ENCODE measurements at regions not wholly inside any gene's neighbourhood (a gene's known extent, or its start where the extent isn't known, plus 50 kb on each side); places are given as distances from the start of the nearest gene placed in this dataset.

- Histone ChIP-seq H3K36me3 (no peaks in the 10 kb centered on the region), H3K4me3 (no peak overlapping the region), H3K9me3 (no peaks in the 10 kb centered on the region), H3K4me1 (no peaks in the 10 kb centered on the region), H3K27ac (no peak overlapping the region), H3K27me3 (no peaks in the 10 kb centered on the region)
- DNase-seq: no peak
- TF ChIP-seq, protein P1, sequence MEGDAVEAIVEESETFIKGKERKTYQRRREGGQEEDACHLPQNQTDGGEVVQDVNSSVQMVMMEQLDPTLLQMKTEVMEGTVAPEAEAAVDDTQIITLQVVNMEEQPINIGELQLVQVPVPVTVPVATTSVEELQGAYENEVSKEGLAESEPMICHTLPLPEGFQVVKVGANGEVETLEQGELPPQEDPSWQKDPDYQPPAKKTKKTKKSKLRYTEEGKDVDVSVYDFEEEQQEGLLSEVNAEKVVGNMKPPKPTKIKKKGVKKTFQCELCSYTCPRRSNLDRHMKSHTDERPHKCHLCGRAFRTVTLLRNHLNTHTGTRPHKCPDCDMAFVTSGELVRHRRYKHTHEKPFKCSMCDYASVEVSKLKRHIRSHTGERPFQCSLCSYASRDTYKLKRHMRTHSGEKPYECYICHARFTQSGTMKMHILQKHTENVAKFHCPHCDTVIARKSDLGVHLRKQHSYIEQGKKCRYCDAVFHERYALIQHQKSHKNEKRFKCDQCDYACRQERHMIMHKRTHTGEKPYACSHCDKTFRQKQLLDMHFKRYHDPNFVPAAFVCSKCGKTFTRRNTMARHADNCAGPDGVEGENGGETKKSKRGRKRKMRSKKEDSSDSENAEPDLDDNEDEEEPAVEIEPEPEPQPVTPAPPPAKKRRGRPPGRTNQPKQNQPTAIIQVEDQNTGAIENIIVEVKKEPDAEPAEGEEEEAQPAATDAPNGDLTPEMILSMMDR (IDR thresholded peaks at IDR 0.05): no peak
- no peak for TF ChIP-seq POLR2A (IDR thresholded peaks at IDR 0.05)
- intact Hi-C loops (cut with DNase I; ENCODE audit: low total_unique reads): no loop called here
These were observed 57.4 kb upstream of the KCNA1 start for GRCh38 chr12:4852308-4852707.

DNA sequence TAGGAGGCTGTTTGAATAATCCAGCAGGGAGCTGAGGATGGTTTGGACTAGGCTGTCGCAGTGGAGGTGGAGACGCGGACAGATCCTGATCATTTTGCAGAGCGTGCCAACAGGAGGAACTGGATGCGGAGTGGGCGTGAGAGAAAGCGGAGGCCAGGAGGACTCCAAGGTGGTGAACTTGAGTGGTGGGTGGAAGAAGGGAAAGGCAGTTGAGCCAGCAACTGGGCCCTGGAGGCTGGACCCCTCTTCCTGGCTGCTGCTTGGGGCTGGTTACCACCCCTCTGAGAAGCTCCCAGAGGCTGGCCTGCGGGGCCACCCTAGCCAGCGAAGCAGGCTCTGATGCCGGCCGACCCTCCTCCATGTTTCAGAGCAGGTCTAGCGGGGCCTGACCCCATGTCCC, 56.8 kb upstream of the KCNA1 start:
- Histone ChIP-seq H3K9me3 (no peaks in the 10 kb centered on the region), H3K36me3 (no peaks in the 10 kb centered on the region), H3K27me3 (no peaks in the 10 kb centered on the region), H3K4me3 (no peak overlapping the region), H3K4me1 (no peaks in the 10 kb centered on the region), H3K27ac (no peak overlapping the region)
- no peak for DNase-seq
- TF ChIP-seq, protein P1 (IDR thresholded peaks at IDR 0.05): no peak
- TF ChIP-seq POLR2A (IDR thresholded peaks at IDR 0.05): no peak
- intact Hi-C loops (cut with DNase I; ENCODE audit: low total_unique reads): no loop called here

GRCh38 chr12:4855121-4855924, 54.4 kb upstream of the KCNA1 start:
- H3K4me1 ChIP-seq: no peaks in the 10 kb centered on the region
- H3K27ac ChIP-seq: no peak overlapping the region
- no peaks in the 10 kb centered on the region for H3K36me3 ChIP-seq
- no peaks in the 10 kb centered on the region for H3K9me3 ChIP-seq
- no peaks in the 10 kb centered on the region for H3K27me3 ChIP-seq
- intact Hi-C loops (cut with DNase I; ENCODE audit: low total_unique reads): no loop called here
- no peak overlapping the region for H3K4me3 ChIP-seq
- DNase-seq: peak; percentile 21 to 25
- TF ChIP-seq POLR2A (IDR thresholded peaks at IDR 0.05): no peak
- TF ChIP-seq, protein P1 (IDR thresholded peaks at IDR 0.05): peak; percentile 54 to 74 (median 66)

DNA sequence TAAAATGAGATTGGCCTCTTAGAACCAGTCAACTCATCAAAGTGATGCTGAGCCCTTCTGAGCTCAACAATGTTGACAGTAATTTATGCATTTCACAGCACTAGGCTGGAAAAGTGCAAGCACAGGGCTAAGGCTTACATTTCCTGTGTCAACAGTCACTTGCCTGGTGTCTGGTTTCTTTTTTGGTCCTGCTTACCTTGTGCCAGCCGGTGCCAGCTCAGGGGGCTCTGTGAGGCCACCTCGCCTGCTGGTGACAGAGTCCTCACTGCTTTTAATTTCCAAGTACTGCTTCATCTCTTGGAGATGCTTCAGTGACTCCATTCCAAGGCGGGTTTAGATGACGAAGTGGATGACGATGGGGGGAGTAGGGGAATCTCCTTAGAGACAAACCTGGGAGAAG, 53.1 kb upstream of the KCNA1 start:
- TF ChIP-seq, protein P1 (IDR thresholded peaks at IDR 0.05): no peak
- TF ChIP-seq POLR2A (IDR thresholded peaks at IDR 0.05): no peak
- DNase-seq: no peak
- no peak overlapping the region for H3K27ac ChIP-seq
- H3K4me3 ChIP-seq: no peak overlapping the region
- H3K4me1 ChIP-seq: no peaks in the 10 kb centered on the region
- no peaks in the 10 kb centered on the region for H3K9me3 ChIP-seq
- H3K36me3 ChIP-seq: no peaks in the 10 kb centered on the region
- intact Hi-C loops (cut with DNase I; ENCODE audit: low total_unique reads): no loop called here
- H3K27me3 ChIP-seq: no peaks in the 10 kb centered on the region

DNA sequence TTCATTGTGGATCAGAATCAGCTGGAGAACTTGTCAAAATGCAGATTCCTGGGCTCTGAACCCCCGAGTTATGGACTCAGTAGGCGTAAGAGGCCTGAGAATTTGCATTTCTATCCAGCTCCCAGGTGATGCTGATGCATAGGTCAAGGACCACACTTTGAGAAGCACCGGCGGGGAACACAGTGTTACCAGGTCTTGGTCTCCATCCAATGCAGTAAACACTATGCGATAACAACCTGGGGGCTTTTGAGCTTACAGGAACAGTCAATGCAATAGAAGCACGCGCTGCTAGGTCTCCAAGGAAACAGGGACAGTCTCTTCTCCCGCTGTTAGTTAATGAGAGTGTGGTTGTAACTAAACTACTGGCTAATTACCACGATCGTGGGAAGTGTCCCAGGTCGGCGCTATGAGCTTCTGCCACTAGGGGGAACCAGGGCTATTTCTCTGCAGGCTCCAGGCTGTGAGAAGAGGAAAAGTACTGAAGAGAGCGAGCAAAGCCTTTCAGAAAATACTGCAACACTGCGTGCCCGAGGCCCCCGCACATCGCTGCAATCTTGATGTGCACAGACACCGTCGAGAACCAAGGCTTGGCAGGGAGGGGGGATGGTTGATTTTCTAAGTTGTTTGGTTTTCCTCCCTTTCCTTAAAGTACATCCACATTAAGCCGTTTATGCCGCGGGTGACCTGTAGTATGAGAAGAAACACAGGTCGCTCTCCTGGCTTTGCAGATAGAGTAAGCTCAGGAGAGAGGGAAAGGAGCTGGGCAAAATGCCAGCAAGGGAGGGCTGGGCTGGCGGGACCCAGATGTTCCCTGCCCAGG, 52.0 kb upstream of the KCNA1 start:
- H3K27me3 ChIP-seq: no peaks in the 10 kb centered on the region
- no peak overlapping the region for H3K4me3 ChIP-seq
- no peaks in the 10 kb centered on the region for H3K36me3 ChIP-seq
- TF ChIP-seq, protein P1 (IDR thresholded peaks at IDR 0.05): peak; percentile 59 to 86 (median 70)
- TF ChIP-seq POLR2A (IDR thresholded peaks at IDR 0.05): no peak
- H3K4me1 ChIP-seq: no peaks in the 10 kb centered on the region
- peak; percentile 32 to 61 for DNase-seq
- no peaks in the 10 kb centered on the region for H3K9me3 ChIP-seq
- H3K27ac ChIP-seq: no peak overlapping the region
- intact Hi-C loops (cut with DNase I; ENCODE audit: low total_unique reads): no loop called here
